ENCODE measurements at regions not wholly inside any gene's neighbourhood (a gene's known extent, or its start where the extent isn't known, plus 50 kb on each side); places are given as distances from the start of the nearest gene placed in this dataset.

- ATAC-seq = no peak
- DNase-seq = no peak
- no peak for TF ChIP-seq POLR2A (IDR thresholded peaks at IDR 0.05)
- TF ChIP-seq CTCF (IDR thresholded peaks at IDR 0.05) = no peak
- Histone ChIP-seq H3K27me3 (peaks cover 0 to 35% (median 2%) of the 10 kb centered on the region in 9 donors), H3K27ac (no peak overlapping the region), H3K9me3 (no peaks in the 10 kb centered on the region), H3K4me3 (no peak overlapping the region), H3K36me3 (no peaks in the 10 kb centered on the region), H3K4me1 (no peaks in the 10 kb centered on the region)
- 62 to 92% (median 85%) methylated on average over 1 of the region's 1 CpG for WGBS, 4 donors
- intact Hi-C loops (cut with DNase I) = no loop called here
These were observed 536.2 kb downstream of the TCERG1L start for GRCh38 chr10:130775311-130775710.

GRCh38 chr10:130776724-130777123, 534.8 kb downstream of the TCERG1L start:
- ATAC-seq = no peak
- intact Hi-C loops (cut with DNase I) = no loop called here
- no peak overlapping the region for H3K4me3 ChIP-seq
- no peaks in the 10 kb centered on the region for H3K36me3 ChIP-seq
- DNase-seq = no peak
- no peaks in the 10 kb centered on the region for H3K4me1 ChIP-seq
- no peaks in the 10 kb centered on the region for H3K9me3 ChIP-seq
- H3K27ac ChIP-seq = no peak overlapping the region
- H3K27me3 ChIP-seq = peaks cover 0 to 31% (median 3%) of the 10 kb centered on the region in 9 donors
- 68 to 79% (median 74%) methylated on average over 10 of the region's 10 CpGs for WGBS, 4 donors
- TF ChIP-seq POLR2A (IDR thresholded peaks at IDR 0.05) = no peak
- TF ChIP-seq CTCF (IDR thresholded peaks at IDR 0.05) = no peak

- DNase-seq (no peak), ATAC-seq (no peak)
- H3K4me3 ChIP-seq = no peak overlapping the region
- no peaks in the 10 kb centered on the region for H3K4me1 ChIP-seq
- no peaks in the 10 kb centered on the region for H3K36me3 ChIP-seq
- intact Hi-C loops (cut with DNase I) = no loop called here
- peaks cover 0 to 28% (median 3%) of the 10 kb centered on the region in 9 donors for H3K27me3 ChIP-seq
- WGBS, 4 donors = 81 to 89% (median 84%) methylated on average over 11 to 15 of the region's 15 CpGs
- H3K9me3 ChIP-seq = no peaks in the 10 kb centered on the region
- no peak overlapping the region for H3K27ac ChIP-seq
- TF ChIP-seq CTCF (IDR thresholded peaks at IDR 0.05) (no peak), POLR2A (IDR thresholded peaks at IDR 0.05) (no peak)
These were observed 533.9 kb downstream of the TCERG1L start for GRCh38 chr10:130777507-130778165.

- TF ChIP-seq POLR2A (IDR thresholded peaks at IDR 0.05) (no peak), CTCF (IDR thresholded peaks at IDR 0.05) (no peak)
- H3K4me3 ChIP-seq = no peak overlapping the region
- intact Hi-C loops (cut with DNase I) = no loop called here
- DNase-seq (no peak), ATAC-seq (no peak)
- peaks cover 0 to 23% (median 3%) of the 10 kb centered on the region in 9 donors for H3K27me3 ChIP-seq
- no peaks in the 10 kb centered on the region for H3K36me3 ChIP-seq
- H3K4me1 ChIP-seq = no peaks in the 10 kb centered on the region
- 71 to 93% (median 80%) methylated on average over 6 to 7 of the region's 7 CpGs for WGBS, 4 donors
- no peak overlapping the region for H3K27ac ChIP-seq
- no peaks in the 10 kb centered on the region for H3K9me3 ChIP-seq
These were observed 533.4 kb downstream of the TCERG1L start for GRCh38 chr10:130778166-130778545.
